ENCODE measurements at regions not wholly inside any gene's neighbourhood (a gene's known extent, or its start where the extent isn't known, plus 50 kb on each side); places are given as distances from the start of the nearest gene placed in this dataset.

DNA sequence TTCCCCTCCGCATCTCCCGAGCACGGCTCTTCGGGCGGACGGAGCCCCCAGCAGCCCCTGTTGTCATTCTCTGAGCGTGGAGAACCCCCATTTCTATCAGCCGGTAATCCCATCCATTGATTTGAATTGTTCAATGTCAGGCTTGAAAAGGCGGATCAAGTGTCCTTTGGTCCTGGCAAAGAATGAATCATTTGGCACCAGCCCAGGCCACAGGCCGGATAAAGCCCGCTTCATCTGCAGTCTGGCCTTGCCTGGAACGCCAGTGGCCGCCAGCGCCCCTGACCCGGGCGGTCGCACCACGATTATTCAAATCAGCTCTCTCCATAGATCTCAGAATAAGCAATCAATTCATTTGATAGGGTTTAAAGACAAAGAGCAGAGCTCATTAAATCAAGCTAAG, 188.9 kb downstream of the BRD1 start:
- TF ChIP-seq GATA2 (IDR thresholded peaks at IDR 0.05; ENCODE audit: low read depth, low read length) = no peak
- TF ChIP-seq GATA3 (IDR thresholded peaks at IDR 0.05; ENCODE audit: low read depth, low read length) = no peak
